Cardiac muscle cell (in vitro differentiated cells and primary cell): ENCODE measurements at regions not wholly inside any gene's neighbourhood (a gene's known extent, or its start where the extent isn't known, plus 50 kb on each side); places are given as distances from the start of the nearest gene placed in this dataset.
A peak's percentile ranks its signal among the peaks of the same experiment; 100 is the strongest.

ENCODE experiments used
- DNase-seq, 2 donors: peaks; one replicate each; pipeline versions ENCODE4 v3.0.0 to v3.0.0-alpha.2; 2010 to 2017; ENCODE audit warnings: low read depth in 1 of 2, low spot score in 1 of 2
- H3K27ac ChIP-seq: fragments of 200-600 bp; sonication (generic); 2 replicates; pipeline ENCODE4 v1.5.1; 2016
- H3K27me3 ChIP-seq: fragments of 200-600 bp; sonication (generic); 2 replicates; pipeline ENCODE4 v1.6.0; 2016; ENCODE audit warnings: control low read depth
- H3K36me3 ChIP-seq: fragments of 200-600 bp; sonication (generic); 2 replicates; pipeline ENCODE4 v1.5.1; 2016; ENCODE audit warnings: control low read depth
- H3K4me1 ChIP-seq: fragments of 200-600 bp; sonication (generic); 2 replicates; pipeline ENCODE4 v1.8.1; 2017; ENCODE audit warnings: low read depth, mild to moderate bottlenecking, mixed run types
- H3K4me3 ChIP-seq: fragments of 200-600 bp; sonication (generic); 2 replicates; pipeline ENCODE4 v1.5.1; 2016; ENCODE audit warnings: mild to moderate bottlenecking
- H3K9me3 ChIP-seq: fragments of 200-600 bp; sonication (generic); 2 replicates; pipeline ENCODE4 v1.5.1; 2017; ENCODE audit warnings: low read depth, mild to moderate bottlenecking, control low read depth
- TF ChIP-seq, protein P1 (sequence below): IDR thresholded peaks from 2 replicates; pipeline ENCODE4 v1.5.1; 2012; ENCODE audit warnings: low read depth, mild to moderate bottlenecking, low read length

GRCh38 chr13:47350334-47351124 is 453.7 kb upstream of the HTR2A start:
- no peak overlapping the region for H3K27ac ChIP-seq
- no peaks in the 10 kb centered on the region for H3K27me3 ChIP-seq
- H3K4me3 ChIP-seq = no peak overlapping the region
- TF ChIP-seq, protein P1, sequence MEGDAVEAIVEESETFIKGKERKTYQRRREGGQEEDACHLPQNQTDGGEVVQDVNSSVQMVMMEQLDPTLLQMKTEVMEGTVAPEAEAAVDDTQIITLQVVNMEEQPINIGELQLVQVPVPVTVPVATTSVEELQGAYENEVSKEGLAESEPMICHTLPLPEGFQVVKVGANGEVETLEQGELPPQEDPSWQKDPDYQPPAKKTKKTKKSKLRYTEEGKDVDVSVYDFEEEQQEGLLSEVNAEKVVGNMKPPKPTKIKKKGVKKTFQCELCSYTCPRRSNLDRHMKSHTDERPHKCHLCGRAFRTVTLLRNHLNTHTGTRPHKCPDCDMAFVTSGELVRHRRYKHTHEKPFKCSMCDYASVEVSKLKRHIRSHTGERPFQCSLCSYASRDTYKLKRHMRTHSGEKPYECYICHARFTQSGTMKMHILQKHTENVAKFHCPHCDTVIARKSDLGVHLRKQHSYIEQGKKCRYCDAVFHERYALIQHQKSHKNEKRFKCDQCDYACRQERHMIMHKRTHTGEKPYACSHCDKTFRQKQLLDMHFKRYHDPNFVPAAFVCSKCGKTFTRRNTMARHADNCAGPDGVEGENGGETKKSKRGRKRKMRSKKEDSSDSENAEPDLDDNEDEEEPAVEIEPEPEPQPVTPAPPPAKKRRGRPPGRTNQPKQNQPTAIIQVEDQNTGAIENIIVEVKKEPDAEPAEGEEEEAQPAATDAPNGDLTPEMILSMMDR = no peak
- no peaks in the 10 kb centered on the region for H3K4me1 ChIP-seq
- no peak for DNase-seq
- no peaks in the 10 kb centered on the region for H3K36me3 ChIP-seq
- no peaks in the 10 kb centered on the region for H3K9me3 ChIP-seq

GRCh38 chr13:47349211-47349610 is 452.4 kb upstream of the HTR2A start:
- no peak for DNase-seq
- Histone ChIP-seq H3K4me3 (no peak overlapping the region), H3K27me3 (no peaks in the 10 kb centered on the region), H3K36me3 (no peaks in the 10 kb centered on the region), H3K9me3 (no peaks in the 10 kb centered on the region), H3K4me1 (no peaks in the 10 kb centered on the region), H3K27ac (no peak overlapping the region)
- TF ChIP-seq, protein P1 = no peak

DNA sequence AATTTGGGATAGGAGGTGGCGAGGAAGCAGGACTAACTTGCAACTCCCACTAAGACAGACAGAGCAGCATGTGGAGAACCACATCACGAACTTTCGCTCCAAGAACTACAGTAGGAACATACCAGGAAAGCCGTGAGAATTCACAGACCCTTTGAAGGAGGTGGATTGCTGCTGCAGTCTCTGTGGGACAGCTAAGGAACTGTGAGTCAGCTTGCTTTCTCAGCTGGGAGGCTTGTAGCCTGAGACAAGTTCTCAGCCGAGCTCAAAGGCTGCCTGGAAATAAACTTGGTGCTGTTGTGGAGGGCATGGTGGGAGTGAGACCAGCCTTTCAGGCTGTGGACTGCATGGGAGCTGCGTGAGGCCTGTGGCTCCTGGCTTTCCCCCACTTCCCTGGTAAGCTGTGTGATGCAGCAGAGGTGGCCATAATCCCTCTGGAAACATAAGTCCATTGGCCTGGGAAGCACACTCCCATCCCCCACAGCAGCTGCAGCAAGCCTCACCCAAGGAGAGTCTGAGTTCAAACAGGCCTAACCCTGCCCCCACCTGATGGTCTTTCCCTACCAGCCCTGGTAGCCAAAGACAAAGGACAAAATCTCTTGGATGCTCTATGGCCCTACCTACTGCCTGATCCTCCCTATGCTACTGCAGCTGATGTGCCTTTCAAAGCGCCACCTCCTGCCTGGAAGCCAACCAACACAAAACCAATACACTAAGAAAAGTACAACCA is 441.1 kb upstream of the HTR2A start:
- H3K9me3 ChIP-seq = no peaks in the 10 kb centered on the region
- no peak overlapping the region for H3K4me3 ChIP-seq
- no peaks in the 10 kb centered on the region for H3K4me1 ChIP-seq
- TF ChIP-seq, protein P1 = no peak
- peak; percentile 1 to 58 for DNase-seq
- no peaks in the 10 kb centered on the region for H3K36me3 ChIP-seq
- no peak overlapping the region for H3K27ac ChIP-seq
- no peaks in the 10 kb centered on the region for H3K27me3 ChIP-seq

DNA sequence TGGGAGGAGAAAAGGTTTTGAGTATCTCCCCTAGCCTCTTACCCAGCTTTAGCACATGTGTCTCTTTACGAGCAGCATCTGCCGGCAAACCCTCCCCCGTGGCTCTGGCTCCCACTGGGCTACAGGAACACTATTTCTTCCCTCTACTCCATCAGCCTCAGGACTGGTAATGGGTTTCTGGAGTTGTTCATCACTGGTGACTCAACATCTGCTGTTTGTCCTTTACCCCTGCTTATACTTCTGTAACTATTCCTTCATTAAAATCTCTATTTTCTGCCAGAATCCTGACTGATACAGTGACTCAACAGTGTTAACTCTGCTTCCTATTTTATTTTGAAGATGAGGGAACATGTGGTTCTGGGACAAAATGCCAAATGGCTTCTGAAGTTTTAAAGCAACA is 437.3 kb upstream of the HTR2A start:
- peak in 1 of 2 donors; percentile 59 for DNase-seq
- no peaks in the 10 kb centered on the region for H3K4me1 ChIP-seq
- H3K27me3 ChIP-seq = no peaks in the 10 kb centered on the region
- H3K27ac ChIP-seq = no peak overlapping the region
- no peaks in the 10 kb centered on the region for H3K36me3 ChIP-seq
- TF ChIP-seq, protein P1 = no peak
- H3K9me3 ChIP-seq = no peaks in the 10 kb centered on the region
- no peak overlapping the region for H3K4me3 ChIP-seq

DNA sequence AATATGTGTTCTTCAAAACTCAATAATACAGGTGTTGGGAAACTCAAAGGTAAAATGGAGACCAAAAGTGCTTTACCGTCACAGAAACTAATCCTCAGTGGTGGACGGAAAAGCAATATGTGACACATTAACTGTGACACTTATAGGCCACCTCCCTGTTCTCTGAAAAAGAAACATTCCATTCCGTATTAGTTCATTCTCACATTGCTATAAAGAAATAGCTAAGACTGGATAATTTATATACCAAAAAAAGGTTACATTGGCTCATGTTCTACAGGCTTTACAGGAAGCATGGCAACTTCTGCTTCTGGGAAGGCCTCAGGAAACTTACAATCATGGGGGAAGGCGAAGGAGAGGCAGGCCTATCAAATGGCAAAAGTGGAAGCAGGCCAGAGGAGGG is 435.3 kb upstream of the HTR2A start:
- H3K27ac ChIP-seq = no peak overlapping the region
- no peak overlapping the region for H3K4me3 ChIP-seq
- no peaks in the 10 kb centered on the region for H3K36me3 ChIP-seq
- no peaks in the 10 kb centered on the region for H3K4me1 ChIP-seq
- H3K27me3 ChIP-seq = no peaks in the 10 kb centered on the region
- DNase-seq = peak in 1 of 2 donors; percentile 17
- H3K9me3 ChIP-seq = no peaks in the 10 kb centered on the region
- TF ChIP-seq, protein P1 = no peak
